Hindlimb muscle (tissue), 1 donor: ENCODE measurements at regions not wholly inside any gene's neighbourhood (a gene's known extent, or its start where the extent isn't known, plus 50 kb on each side); places are given as distances from the start of the nearest gene placed in this dataset.
"Not testable (repeated sequence)": the region's sequence is repeated elsewhere in the genome, so short reads cannot be mapped to it uniquely, and the experiment has no call there.

Source experiments
- DNase-seq: peaks from one replicate; pipeline ENCODE4 v3.0.0-alpha.2; 2013

- no peak for DNase-seq
These were observed 85.2 kb upstream of the TRABD2B start for GRCh38 chr1:48082271-48082962.

GRCh38 chr1:48080331-48081255 lies 83.4 kb upstream of the TRABD2B start:
- no peak for DNase-seq

GRCh38 chr1:48079096-48079495 lies 81.9 kb upstream of the TRABD2B start:
- DNase-seq: no peak

GRCh38 chr1:48077795-48078222 lies 80.6 kb upstream of the TRABD2B start:
- DNase-seq: no peak

- DNase-seq: no peak
These were observed 78.8 kb upstream of the TRABD2B start for GRCh38 chr1:48076017-48076416.

GRCh38 chr1:48073798-48074530 lies 76.8 kb upstream of the TRABD2B start:
- DNase-seq: no peak

GRCh38 chr1:48071513-48071912 lies 74.3 kb upstream of the TRABD2B start:
- DNase-seq: no peak

GRCh38 chr1:48070396-48070750 lies 73.2 kb upstream of the TRABD2B start:
- DNase-seq: no peak

GRCh38 chr1:48069662-48070395 lies 72.6 kb upstream of the TRABD2B start:
- no peak for DNase-seq

- DNase-seq: no peak
These were observed 71.0 kb upstream of the TRABD2B start for GRCh38 chr1:48068206-48068605.

GRCh38 chr1:48066936-48067335 lies 69.8 kb upstream of the TRABD2B start:
- DNase-seq: no peak

GRCh38 chr1:48064693-48065092 lies 67.5 kb upstream of the TRABD2B start:
- DNase-seq: not testable (repeated sequence)

- no peak for DNase-seq
These were observed 65.2 kb upstream of the TRABD2B start for GRCh38 chr1:48062353-48062752.

- peak; percentile 61 for DNase-seq
These were observed 64.3 kb upstream of the TRABD2B start for GRCh38 chr1:48061162-48062136.

GRCh38 chr1:48059289-48059688 lies 62.1 kb upstream of the TRABD2B start:
- DNase-seq: no peak

- DNase-seq: no peak
These were observed 61.2 kb upstream of the TRABD2B start for GRCh38 chr1:48058135-48059025.

GRCh38 chr1:48057249-48057648 lies 60.1 kb upstream of the TRABD2B start:
- DNase-seq: no peak

- DNase-seq: no peak
These were observed 58.9 kb upstream of the TRABD2B start for GRCh38 chr1:48055876-48056764.

GRCh38 chr1:48054232-48054631 lies 57.0 kb upstream of the TRABD2B start:
- no peak for DNase-seq
